ENCODE measurements at regions not wholly inside any gene's neighbourhood (a gene's known extent, or its start where the extent isn't known, plus 50 kb on each side); places are given as distances from the start of the nearest gene placed in this dataset.

GRCh38 chr3:90052425-90052950, 945.1 kb downstream of the EPHA3 start:
- no peak for DNase-seq (ENCODE audit: extremely low spot score, unreplicated experiment)

GRCh38 chr3:90054311-90054710, 946.9 kb downstream of the EPHA3 start:
- peak overlapping the region; percentile 66 for H3K27ac Mint-ChIP-seq (ENCODE audit: unreplicated experiment)

More at GRCh38 chr3:90052425-90052950, 945.1 kb downstream of the EPHA3 start:
- no peak for TF ChIP-seq CTCF (IDR thresholded peaks at IDR 0.05)
- no peaks in the 10 kb centered on the region for H3K36me3 Mint-ChIP-seq (ENCODE audit: unreplicated experiment)
- no peak overlapping the region for H3K27ac Mint-ChIP-seq (ENCODE audit: unreplicated experiment)
- H3K4me1 Mint-ChIP-seq (ENCODE audit: unreplicated experiment), result peaks cover 43% of the 10 kb centered on the region
- H3K4me3 Mint-ChIP-seq (ENCODE audit: unreplicated experiment), result no peak overlapping the region
- no peaks in the 10 kb centered on the region for H3K27me3 Mint-ChIP-seq (ENCODE audit: unreplicated experiment)
- H3K9me3 Mint-ChIP-seq (ENCODE audit: unreplicated experiment), result no peaks in the 10 kb centered on the region

GRCh38 chr3:90055666-90056065, 948.2 kb downstream of the EPHA3 start:
- H3K27me3 Mint-ChIP-seq (ENCODE audit: unreplicated experiment), result no peaks in the 10 kb centered on the region
- DNase-seq (ENCODE audit: extremely low spot score, unreplicated experiment), result no peak
- peak overlapping the region; percentile 70 for H3K27ac Mint-ChIP-seq (ENCODE audit: unreplicated experiment)
- no peaks in the 10 kb centered on the region for H3K9me3 Mint-ChIP-seq (ENCODE audit: unreplicated experiment)
- peaks cover 43% of the 10 kb centered on the region for H3K4me1 Mint-ChIP-seq (ENCODE audit: unreplicated experiment)
- H3K36me3 Mint-ChIP-seq (ENCODE audit: unreplicated experiment), result no peaks in the 10 kb centered on the region
- H3K4me3 Mint-ChIP-seq (ENCODE audit: unreplicated experiment), result no peak overlapping the region
- no peak for TF ChIP-seq CTCF (IDR thresholded peaks at IDR 0.05)

More at GRCh38 chr3:90054311-90054710, 946.9 kb downstream of the EPHA3 start:
- H3K4me1 Mint-ChIP-seq (ENCODE audit: unreplicated experiment), result peaks cover 43% of the 10 kb centered on the region
- DNase-seq (ENCODE audit: extremely low spot score, unreplicated experiment), result no peak
- no peaks in the 10 kb centered on the region for H3K27me3 Mint-ChIP-seq (ENCODE audit: unreplicated experiment)
- TF ChIP-seq CTCF (IDR thresholded peaks at IDR 0.05), result no peak
- no peak overlapping the region for H3K4me3 Mint-ChIP-seq (ENCODE audit: unreplicated experiment)
- H3K36me3 Mint-ChIP-seq (ENCODE audit: unreplicated experiment), result no peaks in the 10 kb centered on the region
- no peaks in the 10 kb centered on the region for H3K9me3 Mint-ChIP-seq (ENCODE audit: unreplicated experiment)

GRCh38 chr3:90056281-90057032, 949.0 kb downstream of the EPHA3 start:
- Mint-ChIP-seq H3K36me3 (ENCODE audit: unreplicated experiment) (no peaks in the 10 kb centered on the region), H3K27ac (ENCODE audit: unreplicated experiment) (peak overlapping the region; percentile 70), H3K4me1 (ENCODE audit: unreplicated experiment) (peaks cover 43% of the 10 kb centered on the region), H3K9me3 (ENCODE audit: unreplicated experiment) (no peaks in the 10 kb centered on the region), H3K4me3 (ENCODE audit: unreplicated experiment) (no peak overlapping the region), H3K27me3 (ENCODE audit: unreplicated experiment) (no peaks in the 10 kb centered on the region)
- TF ChIP-seq CTCF (IDR thresholded peaks at IDR 0.05), result no peak
- no peak for DNase-seq (ENCODE audit: extremely low spot score, unreplicated experiment)

GRCh38 chr3:90062016-90062415, 954.6 kb downstream of the EPHA3 start:
- H3K9me3 Mint-ChIP-seq (ENCODE audit: unreplicated experiment), result peaks cover 3% of the 10 kb centered on the region
- H3K4me3 Mint-ChIP-seq (ENCODE audit: unreplicated experiment), result no peak overlapping the region
- DNase-seq (ENCODE audit: extremely low spot score, unreplicated experiment), result no peak
- no peaks in the 10 kb centered on the region for H3K27me3 Mint-ChIP-seq (ENCODE audit: unreplicated experiment)
- H3K36me3 Mint-ChIP-seq (ENCODE audit: unreplicated experiment), result no peaks in the 10 kb centered on the region
- H3K27ac Mint-ChIP-seq (ENCODE audit: unreplicated experiment), result peak overlapping the region; percentile 31
- peaks cover 9% of the 10 kb centered on the region for H3K4me1 Mint-ChIP-seq (ENCODE audit: unreplicated experiment)
- no peak for TF ChIP-seq CTCF (IDR thresholded peaks at IDR 0.05)
